PC-9 (cell line): ENCODE measurements at regions not wholly inside any gene's neighbourhood (a gene's known extent, or its start where the extent isn't known, plus 50 kb on each side); places are given as distances from the start of the nearest gene placed in this dataset.

ENCODE experiments used
- BruUV-seq: library from RNA; stranded (reverse); fragments of 400-500 nt; replicated peaks from 2 replicates; lab custom pipeline; 2021; lab: Mats Ljungman, UMichigan
- CTCF ChIA-PET: fragments of 300-600 bp; sonication (Branson Sonifier 250); formaldehyde crosslinking; loops from one replicate; lab custom pipeline; 2022; ENCODE audit warnings: antibody characterized with exemption; lab: Charles Lee
- POLR2A ChIA-PET: fragments of 300-600 bp; sonication (Branson Sonifier 250); formaldehyde crosslinking; loops from one replicate; lab custom pipeline; 2022; ENCODE audit warnings: antibody characterized with exemption; ENCODE audit not compliant: unreplicated experiment; lab: Charles Lee
- DNase-seq, 2 experiments: peaks; one replicate each; pipeline versions ENCODE4 v3.0.0 to v3.0.0-alpha.2; 2015 to 2022; ENCODE audit warnings: mixed read lengths in 1 of 2
- H2AFZ ChIP-seq: fragments of 200-600 bp; sonication (generic); 2 replicates; pipeline ENCODE4 v1.8.1; 2017; ENCODE audit warnings: antibody characterized with exemption
- H3F3A ChIP-seq: fragments of 200-600 bp; sonication (generic); 2 replicates; pipeline ENCODE4 v1.8.1; 2017; ENCODE audit warnings: antibody characterized with exemption, mild to moderate bottlenecking, low read depth; ENCODE audit not compliant: insufficient read depth
- H3K27ac ChIP-seq: fragments of 200-600 bp; sonication (generic); 2 replicates; pipeline ENCODE4 v1.6.1; 2016; ENCODE audit warnings: mixed run types
- H3K27me3 ChIP-seq: fragments of 200-600 bp; sonication (generic); 2 replicates; pipeline ENCODE4 v1.6.1; 2016; ENCODE audit warnings: low read depth, mixed run types; ENCODE audit not compliant: insufficient read depth
- H3K36me3 ChIP-seq: fragments of 200-600 bp; sonication (generic); 2 replicates; pipeline ENCODE4 v1.6.1; 2016; ENCODE audit warnings: low read depth, mixed run types
- H3K4me1 ChIP-seq: fragments of 200-600 bp; sonication (generic); replicated peaks from 2 replicates; pipeline ENCODE4 v1.6.1; 2016; ENCODE audit warnings: mixed run types; ENCODE audit not compliant: insufficient read depth
- H3K4me2 ChIP-seq: fragments of 200-600 bp; sonication (generic); 2 replicates; pipeline ENCODE4 v1.6.1; 2017; ENCODE audit warnings: mixed run types
- H3K4me3 ChIP-seq: fragments of 200-600 bp; sonication (generic); 2 replicates; pipeline ENCODE4 v1.6.1; 2016; ENCODE audit warnings: mixed run types
- H3K79me2 ChIP-seq: fragments of 200-600 bp; sonication (generic); 2 replicates; pipeline ENCODE4 v1.6.1; 2017; ENCODE audit warnings: low read depth, mixed run types
- H3K9me2 ChIP-seq: fragments of 200-600 bp; sonication (generic); 2 replicates; pipeline ENCODE4 v1.8.1; 2017; ENCODE audit warnings: mild to moderate bottlenecking; ENCODE audit not compliant: insufficient read depth
- H3K9me3 ChIP-seq: fragments of 200-600 bp; sonication (generic); 2 replicates; pipeline ENCODE4 v1.8.1; 2016; ENCODE audit warnings: low read depth; ENCODE audit not compliant: insufficient read depth
- H4K20me1 ChIP-seq: fragments of 200-600 bp; sonication (generic); 2 replicates; pipeline ENCODE4 v1.8.1; 2017; ENCODE audit not compliant: insufficient read depth
- EZH2 ChIP-seq: fragments of 200-600 bp; sonication (generic); IDR thresholded peaks from 2 replicates; pipeline ENCODE4 v1.8.0; 2017; ENCODE audit warnings: antibody characterized with exemption, low read depth
- intact Hi-C: fragments of 100-400 bp; cut with micrococcal nuclease; formaldehyde crosslinking; loops from one replicate; pipeline ENCODE4 v1.10.0; 2022; ENCODE audit not compliant: unreplicated experiment
- TF ChIP-seq, protein P1 (sequence below): fragments of 200-600 bp; sonication (generic); conservative IDR thresholded peaks from 2 replicates; pipeline ENCODE4 v1.6.1; 2017; ENCODE audit warnings: mixed run types, antibody characterized with exemption, mild to moderate bottlenecking, moderate library complexity

DNA sequence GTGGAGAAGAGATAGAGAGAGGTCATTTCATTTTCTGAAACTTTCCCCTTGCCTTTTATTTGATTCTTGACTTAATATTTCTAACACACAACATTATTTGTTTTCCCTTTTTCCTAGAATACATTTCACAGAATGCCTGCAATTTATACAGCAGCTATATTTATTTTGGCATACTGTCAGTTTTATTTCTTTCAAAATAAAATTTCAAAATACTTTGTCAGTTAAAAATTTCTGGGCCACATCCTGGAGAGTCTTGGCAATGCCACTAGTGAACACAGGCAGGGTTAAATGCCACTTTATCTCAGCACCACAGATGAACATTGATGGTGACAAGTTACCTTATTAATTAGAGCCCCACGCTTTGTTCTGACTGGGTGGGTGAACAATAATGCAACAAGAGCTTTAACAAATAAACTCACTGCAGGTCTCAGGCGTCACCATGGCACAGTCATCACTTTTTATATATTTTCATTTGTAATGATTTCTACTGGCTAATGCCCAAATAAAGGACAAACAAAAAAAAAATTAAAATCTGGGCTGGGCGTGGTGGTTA, 494.0 kb downstream of the KIF20B start:
- Histone ChIP-seq H3K4me1 (no peaks in the 10 kb centered on the region), H3K36me3 (no peaks in the 10 kb centered on the region), H3K79me2 (no peaks in the 10 kb centered on the region), H3K9me2 (no peaks in the 10 kb centered on the region), H3K27ac (no peak overlapping the region), H3K9me3 (no peaks in the 10 kb centered on the region), H3K4me3 (no peak overlapping the region), H3K27me3 (no peaks in the 10 kb centered on the region), H2AFZ (no peak overlapping the region), H3F3A (no peaks in the 10 kb centered on the region), H4K20me1 (no peaks in the 10 kb centered on the region), H3K4me2 (no peak overlapping the region)
- POLR2A ChIA-PET: interaction anchor here (0.7 kb wide), 1 partner anchor 222 kb away, joined by 4 read pairs; no protein-coding TSS in a partner anchor
- intact Hi-C loops: no loop called here
- DNase-seq: no peak
- BruUV-seq: no TSS peak
- CTCF ChIA-PET: interaction anchor here (0.6 kb wide), 1 partner anchor 555 kb away, joined by 5 read pairs; no protein-coding TSS in a partner anchor
- TF ChIP-seq EZH2: no peak
- TF ChIP-seq, protein P1, sequence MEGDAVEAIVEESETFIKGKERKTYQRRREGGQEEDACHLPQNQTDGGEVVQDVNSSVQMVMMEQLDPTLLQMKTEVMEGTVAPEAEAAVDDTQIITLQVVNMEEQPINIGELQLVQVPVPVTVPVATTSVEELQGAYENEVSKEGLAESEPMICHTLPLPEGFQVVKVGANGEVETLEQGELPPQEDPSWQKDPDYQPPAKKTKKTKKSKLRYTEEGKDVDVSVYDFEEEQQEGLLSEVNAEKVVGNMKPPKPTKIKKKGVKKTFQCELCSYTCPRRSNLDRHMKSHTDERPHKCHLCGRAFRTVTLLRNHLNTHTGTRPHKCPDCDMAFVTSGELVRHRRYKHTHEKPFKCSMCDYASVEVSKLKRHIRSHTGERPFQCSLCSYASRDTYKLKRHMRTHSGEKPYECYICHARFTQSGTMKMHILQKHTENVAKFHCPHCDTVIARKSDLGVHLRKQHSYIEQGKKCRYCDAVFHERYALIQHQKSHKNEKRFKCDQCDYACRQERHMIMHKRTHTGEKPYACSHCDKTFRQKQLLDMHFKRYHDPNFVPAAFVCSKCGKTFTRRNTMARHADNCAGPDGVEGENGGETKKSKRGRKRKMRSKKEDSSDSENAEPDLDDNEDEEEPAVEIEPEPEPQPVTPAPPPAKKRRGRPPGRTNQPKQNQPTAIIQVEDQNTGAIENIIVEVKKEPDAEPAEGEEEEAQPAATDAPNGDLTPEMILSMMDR: no peak

- Histone ChIP-seq H3F3A (no peaks in the 10 kb centered on the region), H3K36me3 (no peaks in the 10 kb centered on the region), H3K4me1 (no peaks in the 10 kb centered on the region), H3K27me3 (no peaks in the 10 kb centered on the region), H3K4me3 (no peak overlapping the region), H3K79me2 (no peaks in the 10 kb centered on the region), H2AFZ (no peak overlapping the region), H4K20me1 (no peaks in the 10 kb centered on the region), H3K9me3 (no peaks in the 10 kb centered on the region), H3K9me2 (no peaks in the 10 kb centered on the region), H3K27ac (no peak overlapping the region), H3K4me2 (no peak overlapping the region)
- TF ChIP-seq, protein P1: no peak
- TF ChIP-seq EZH2: no peak
- POLR2A ChIA-PET: interaction anchor here (0.6 kb wide), 1 partner anchor 165 kb away, joined by 5 read pairs; no protein-coding TSS in a partner anchor
- intact Hi-C loops: no loop called here
- CTCF ChIA-PET: interaction anchor here (0.6 kb wide), 1 partner anchor 304 kb away, joined by 3 read pairs; no protein-coding TSS in a partner anchor
- DNase-seq: no peak
- BruUV-seq: no TSS peak
Observed at GRCh38 chr10:90197766-90198165, 496.4 kb downstream of the KIF20B start.

DNA sequence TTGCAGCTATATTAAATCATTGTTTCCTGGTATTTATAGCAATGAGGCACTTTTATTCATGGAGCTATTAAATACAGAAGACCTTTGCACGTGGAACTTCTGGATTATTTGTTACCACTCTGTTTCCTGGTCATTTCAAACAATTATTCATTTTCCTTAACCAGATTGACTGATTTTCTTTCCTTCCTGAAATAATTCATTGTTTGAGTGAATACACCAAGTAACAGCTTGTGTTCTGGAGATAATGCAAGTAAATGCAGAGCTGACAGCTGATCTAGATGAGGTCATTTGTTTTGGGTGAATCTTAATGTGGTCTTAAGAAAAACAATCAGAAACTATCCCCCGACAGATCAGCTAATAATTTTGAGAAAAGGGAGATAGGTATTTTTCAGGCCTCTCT, 497.7 kb downstream of the KIF20B start:
- H2AFZ ChIP-seq: no peak overlapping the region
- no peaks in the 10 kb centered on the region for H3K79me2 ChIP-seq
- no peak for DNase-seq
- no peaks in the 10 kb centered on the region for H3K9me2 ChIP-seq
- H3K27me3 ChIP-seq: no peaks in the 10 kb centered on the region
- no peak for TF ChIP-seq EZH2
- TF ChIP-seq, protein P1: no peak
- no peak overlapping the region for H3K4me3 ChIP-seq
- ChIA-PET POLR2A (interaction anchor here (0.6 kb wide), 1 partner anchor 61 kb away, joined by 8 read pairs; no protein-coding TSS in a partner anchor), CTCF (no interaction called here)
- no peaks in the 10 kb centered on the region for H3K9me3 ChIP-seq
- intact Hi-C loops: no loop called here
- no peaks in the 10 kb centered on the region for H3F3A ChIP-seq
- H3K4me1 ChIP-seq: no peaks in the 10 kb centered on the region
- no peak overlapping the region for H3K27ac ChIP-seq
- BruUV-seq: no TSS peak
- H3K36me3 ChIP-seq: no peaks in the 10 kb centered on the region
- H3K4me2 ChIP-seq: no peak overlapping the region
- H4K20me1 ChIP-seq: no peaks in the 10 kb centered on the region
